HG02884 (cell line): ENCODE measurements at regions not wholly inside any gene's neighbourhood (a gene's known extent, or its start where the extent isn't known, plus 50 kb on each side); places are given as distances from the start of the nearest gene placed in this dataset.

ENCODE experiments used
- ATAC-seq: cut with Tn5 transposase; IDR thresholded peaks from one replicate; pipeline ENCODE4 v1.9.1; 2021; ENCODE audit warnings: mild to moderate bottlenecking, moderate library complexity; ENCODE audit not compliant: unreplicated experiment

DNA sequence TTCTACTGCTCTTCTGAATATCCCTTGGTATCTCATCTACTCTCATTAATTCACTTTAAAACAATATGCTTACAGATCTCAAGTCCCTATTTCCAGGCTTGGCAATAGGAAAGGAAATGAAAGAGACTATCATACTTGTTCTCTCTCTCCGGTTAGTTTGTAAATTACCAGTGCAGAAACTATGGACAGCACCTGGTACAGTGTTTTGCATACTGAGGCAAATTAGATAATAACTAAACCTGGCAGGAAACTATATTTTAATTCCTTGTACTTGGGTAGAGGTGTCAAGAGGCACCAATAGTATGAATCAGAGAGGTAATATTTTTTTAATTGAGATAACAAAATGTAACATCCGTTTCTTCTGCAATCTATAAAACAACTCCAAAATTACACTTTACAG, 97.7 kb upstream of the TMEM196 start:
- no peak for ATAC-seq

DNA sequence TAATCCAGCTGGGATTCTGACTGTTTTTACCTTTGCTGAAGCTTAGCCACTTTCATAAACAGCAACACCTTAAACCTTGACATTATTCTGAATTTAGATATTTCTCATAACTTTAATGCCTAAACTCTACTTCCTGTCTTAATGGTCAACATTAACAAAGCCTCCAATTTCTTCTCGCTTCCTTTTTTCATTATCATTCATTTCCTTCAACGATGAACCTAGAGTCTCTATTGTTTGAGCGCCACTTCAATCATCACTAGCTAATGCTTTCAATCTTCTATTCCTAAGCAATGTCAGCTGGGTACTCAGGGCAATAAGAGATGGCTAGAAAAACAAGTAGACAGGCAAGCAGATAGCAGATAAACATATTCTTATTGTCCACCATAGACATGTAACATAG, 96.6 kb upstream of the TMEM196 start:
- no peak for ATAC-seq

DNA sequence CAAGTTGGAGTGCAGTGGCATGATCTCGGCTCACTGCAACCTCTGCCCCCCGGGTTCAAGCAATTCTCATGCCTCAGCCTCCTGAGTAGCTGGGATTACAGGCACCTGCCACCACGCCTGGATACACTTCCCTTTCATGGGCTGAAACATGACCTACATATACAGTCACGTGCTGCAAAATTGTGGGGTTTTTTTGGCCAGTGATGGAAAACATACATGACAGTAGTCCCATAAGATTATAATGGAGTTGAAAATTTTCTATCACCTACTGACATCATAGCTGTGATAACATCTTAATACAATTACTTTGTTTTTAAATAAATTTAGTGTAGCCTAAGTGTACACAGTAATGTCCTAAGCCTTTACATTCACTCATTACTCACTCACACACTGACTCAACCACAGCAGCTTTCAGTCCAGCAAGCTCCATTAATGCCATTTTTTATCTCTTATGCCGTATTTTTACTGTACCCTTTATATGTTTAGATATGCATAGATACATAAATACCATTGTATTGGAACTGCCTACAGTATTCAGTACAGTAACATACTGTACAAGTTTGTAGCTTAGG, 79.9 kb upstream of the TMEM196 start:
- no peak for ATAC-seq

DNA sequence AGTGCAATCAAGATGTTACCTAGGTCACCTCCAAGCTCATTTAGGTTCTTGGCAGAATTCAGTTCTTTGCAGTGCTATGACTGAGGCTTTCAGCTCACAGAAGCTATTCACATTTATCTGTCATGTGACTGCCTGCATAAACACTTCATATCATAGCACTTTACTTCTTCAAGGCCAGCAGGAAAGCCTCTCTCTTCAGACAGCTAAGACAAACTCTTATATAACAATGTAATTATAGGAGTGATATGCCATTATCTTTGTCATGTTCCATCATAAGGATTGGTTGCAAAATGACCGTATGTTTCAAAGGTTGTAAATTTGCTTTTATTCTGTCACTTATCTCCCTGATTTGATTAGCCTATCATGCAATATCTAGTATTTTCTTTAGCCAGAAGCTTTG, 78.8 kb upstream of the TMEM196 start:
- no peak for ATAC-seq

DNA sequence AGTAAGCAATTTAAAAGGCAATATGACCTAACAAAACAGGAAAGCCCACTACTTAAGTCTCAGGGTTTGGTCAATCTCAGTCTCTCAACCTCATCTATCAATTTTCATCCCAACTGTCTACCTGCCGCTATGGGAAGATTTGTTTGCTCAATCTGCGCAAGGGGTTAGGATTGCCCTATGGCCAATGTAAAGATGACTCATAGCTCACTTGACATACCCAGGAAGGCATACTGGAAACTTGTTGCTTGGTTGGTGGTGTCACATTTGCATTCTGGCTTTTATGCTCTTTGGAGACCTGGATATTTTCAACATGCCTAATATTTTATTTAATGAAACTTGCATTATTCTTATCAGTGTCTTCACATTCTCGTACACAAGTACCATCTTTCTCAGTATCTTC, 78.1 kb upstream of the TMEM196 start:
- ATAC-seq, result no peak

DNA sequence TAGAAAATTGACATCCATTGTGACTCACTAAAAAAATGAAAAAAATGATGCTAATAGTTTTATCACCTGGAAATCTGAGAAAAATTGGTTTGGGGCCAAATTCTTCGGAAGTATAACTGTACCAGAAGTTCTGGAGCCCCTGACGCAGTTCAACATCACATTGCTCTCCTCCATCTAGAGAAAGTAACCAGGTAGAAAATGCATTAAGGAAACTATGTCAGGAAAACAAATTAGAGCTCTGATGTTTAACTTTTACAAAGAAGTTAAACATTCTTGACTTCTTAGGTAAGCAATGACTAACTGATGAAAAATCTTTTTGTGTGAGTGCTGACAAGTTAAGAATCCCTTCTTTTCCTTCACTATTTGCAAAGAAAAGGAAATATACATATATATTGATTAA, 61.1 kb upstream of the TMEM196 start:
- ATAC-seq, result no peak

DNA sequence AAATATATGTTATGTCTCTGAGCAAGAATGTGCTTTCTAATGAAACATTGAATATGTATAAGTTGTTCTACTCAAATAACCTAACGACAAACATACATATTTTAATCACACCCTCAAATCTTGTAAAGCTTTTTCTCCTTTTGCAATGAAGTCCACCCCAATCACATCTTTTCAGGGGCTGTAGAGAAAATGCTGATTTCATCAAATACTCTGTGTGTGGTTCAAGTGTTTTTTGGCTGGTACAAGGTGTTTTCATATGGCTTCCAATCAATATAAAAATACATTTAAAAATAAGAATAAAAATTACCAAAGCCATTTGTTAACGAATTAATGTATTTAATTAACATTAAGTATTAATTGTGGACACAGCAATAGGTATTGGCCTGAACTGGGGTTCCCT, 57.2 kb upstream of the TMEM196 start:
- ATAC-seq, result no peak
